ENCODE measurements at regions not wholly inside any gene's neighbourhood (a gene's known extent, or its start where the extent isn't known, plus 50 kb on each side); places are given as distances from the start of the nearest gene placed in this dataset.

GRCh38 chr7:106808967-106809635 lies 56.0 kb upstream of the PIK3CG start:
- TF ChIP-seq, protein P1, sequence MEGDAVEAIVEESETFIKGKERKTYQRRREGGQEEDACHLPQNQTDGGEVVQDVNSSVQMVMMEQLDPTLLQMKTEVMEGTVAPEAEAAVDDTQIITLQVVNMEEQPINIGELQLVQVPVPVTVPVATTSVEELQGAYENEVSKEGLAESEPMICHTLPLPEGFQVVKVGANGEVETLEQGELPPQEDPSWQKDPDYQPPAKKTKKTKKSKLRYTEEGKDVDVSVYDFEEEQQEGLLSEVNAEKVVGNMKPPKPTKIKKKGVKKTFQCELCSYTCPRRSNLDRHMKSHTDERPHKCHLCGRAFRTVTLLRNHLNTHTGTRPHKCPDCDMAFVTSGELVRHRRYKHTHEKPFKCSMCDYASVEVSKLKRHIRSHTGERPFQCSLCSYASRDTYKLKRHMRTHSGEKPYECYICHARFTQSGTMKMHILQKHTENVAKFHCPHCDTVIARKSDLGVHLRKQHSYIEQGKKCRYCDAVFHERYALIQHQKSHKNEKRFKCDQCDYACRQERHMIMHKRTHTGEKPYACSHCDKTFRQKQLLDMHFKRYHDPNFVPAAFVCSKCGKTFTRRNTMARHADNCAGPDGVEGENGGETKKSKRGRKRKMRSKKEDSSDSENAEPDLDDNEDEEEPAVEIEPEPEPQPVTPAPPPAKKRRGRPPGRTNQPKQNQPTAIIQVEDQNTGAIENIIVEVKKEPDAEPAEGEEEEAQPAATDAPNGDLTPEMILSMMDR (tag by site-specific recombination; IDR thresholded peaks at IDR 0.05) = no peak
- no peak for TF ChIP-seq REST (tag by site-specific recombination; IDR thresholded peaks at IDR 0.05)
- no peak for TF ChIP-seq ZNF585B (tag by site-specific recombination; IDR thresholded peaks at IDR 0.05)
- TF ChIP-seq, protein P2, sequence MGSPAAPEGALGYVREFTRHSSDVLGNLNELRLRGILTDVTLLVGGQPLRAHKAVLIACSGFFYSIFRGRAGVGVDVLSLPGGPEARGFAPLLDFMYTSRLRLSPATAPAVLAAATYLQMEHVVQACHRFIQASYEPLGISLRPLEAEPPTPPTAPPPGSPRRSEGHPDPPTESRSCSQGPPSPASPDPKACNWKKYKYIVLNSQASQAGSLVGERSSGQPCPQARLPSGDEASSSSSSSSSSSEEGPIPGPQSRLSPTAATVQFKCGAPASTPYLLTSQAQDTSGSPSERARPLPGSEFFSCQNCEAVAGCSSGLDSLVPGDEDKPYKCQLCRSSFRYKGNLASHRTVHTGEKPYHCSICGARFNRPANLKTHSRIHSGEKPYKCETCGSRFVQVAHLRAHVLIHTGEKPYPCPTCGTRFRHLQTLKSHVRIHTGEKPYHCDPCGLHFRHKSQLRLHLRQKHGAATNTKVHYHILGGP (tag by site-specific recombination; IDR thresholded peaks at IDR 0.05) = no peak
- TF ChIP-seq YY1 (tag by site-specific recombination; IDR thresholded peaks at IDR 0.05) = no peak
- TF ChIP-seq ZNF580 (tag by site-specific recombination; IDR thresholded peaks at IDR 0.05) = no peak
- no peak for TF ChIP-seq ZNF114 (tag by site-specific recombination; IDR thresholded peaks at IDR 0.05)
- no peak for TF ChIP-seq ZNF311 (tag by site-specific recombination; IDR thresholded peaks at IDR 0.05; ENCODE audit: borderline replicate concordance)
- TF ChIP-seq ZNF19 (tag by site-specific recombination; IDR thresholded peaks at IDR 0.05; ENCODE audit: low read depth) = no peak
- no peak for TF ChIP-seq ZNF274 (IDR thresholded peaks at IDR 0.05; ENCODE audit: low read length)
- TF ChIP-seq ZNF274 (tag by site-specific recombination; IDR thresholded peaks at IDR 0.05; ENCODE audit: borderline replicate concordance) = no peak
- TF ChIP-seq ZNF76 (tag by site-specific recombination; IDR thresholded peaks at IDR 0.05; ENCODE audit: borderline replicate concordance, low read depth) = no peak
- TF ChIP-seq ZNF24 (tag by site-specific recombination; IDR thresholded peaks at IDR 0.05) = no peak
- no peak for TF ChIP-seq PRDM10 (tag by site-specific recombination; IDR thresholded peaks at IDR 0.05)
